Tibial nerve (tissue), 3 donors: ENCODE measurements at regions not wholly inside any gene's neighbourhood (a gene's known extent, or its start where the extent isn't known, plus 50 kb on each side); places are given as distances from the start of the nearest gene placed in this dataset.

ENCODE experiments used
- CTCF ChIP-seq, 5 experiments: fragments of 200-600 bp in 3 of 5; fragments of 450-650 bp in 2 of 5; sonication (generic) in 3 of 5; IDR thresholded peaks; one replicate each; pipeline ENCODE4 v1.5.1; 2016 to 2019; ENCODE audit warnings: antibody characterized with exemption in 5 of 5, mild to moderate bottlenecking in 3 of 5, moderate library complexity in 2 of 5
- POLR2A ChIP-seq, 2 donors: fragments of 450-650 bp; IDR thresholded peaks; one replicate each; pipeline ENCODE4 v1.6.1; 2017; ENCODE audit warnings: antibody characterized with exemption in 2 of 2, mild to moderate bottlenecking in 2 of 2, moderate library complexity in 2 of 2

- TF ChIP-seq CTCF (IDR thresholded peaks at IDR 0.05) (no peak), POLR2A (IDR thresholded peaks at IDR 0.05) (no peak)
These were observed 89.5 kb upstream of the BCL2L14 start for GRCh38 chr12:11981121-11981733.
